ENCODE measurements at regions not wholly inside any gene's neighbourhood (a gene's known extent, or its start where the extent isn't known, plus 50 kb on each side); places are given as distances from the start of the nearest gene placed in this dataset.

DNA sequence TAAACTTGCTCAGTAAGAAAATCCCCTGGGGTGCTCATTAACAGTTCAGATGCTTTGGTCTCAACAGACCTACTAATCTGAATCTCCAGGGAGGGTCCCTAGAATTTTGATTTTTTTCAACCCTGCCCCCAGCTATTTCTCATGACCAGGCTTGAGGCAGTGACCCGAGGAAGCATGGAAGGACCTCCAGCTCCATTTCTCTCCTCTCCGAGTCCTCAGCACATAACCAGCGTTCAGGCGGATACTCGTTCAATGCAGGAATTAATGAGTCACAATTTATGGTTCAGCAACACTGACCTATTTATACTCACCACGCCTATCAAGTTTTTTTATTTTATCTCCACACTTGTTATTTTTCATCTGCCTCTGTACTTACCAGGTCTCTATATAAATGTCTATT lies 369.2 kb upstream of the CDH4 start:
- DNase-seq: no peak

DNA sequence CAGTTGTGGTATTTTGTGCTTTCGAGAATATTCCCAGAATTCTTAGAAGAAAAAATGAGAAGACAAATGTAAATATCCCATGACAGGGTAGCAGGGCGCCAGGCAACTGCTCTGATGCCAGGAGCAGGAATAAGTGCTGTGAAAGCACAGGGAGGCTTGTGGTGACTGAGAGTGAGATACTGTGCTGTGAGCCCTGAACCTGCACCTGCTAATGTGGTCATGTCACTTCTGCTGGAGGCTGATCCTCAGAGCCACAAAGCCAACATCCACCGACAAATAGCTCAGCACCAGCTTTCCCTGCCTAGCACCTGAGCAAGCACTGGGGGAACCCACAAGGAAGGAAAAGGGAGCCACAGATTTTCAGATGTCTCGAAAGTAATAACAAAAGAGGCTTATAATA lies 368.6 kb upstream of the CDH4 start:
- DNase-seq: no peak

DNA sequence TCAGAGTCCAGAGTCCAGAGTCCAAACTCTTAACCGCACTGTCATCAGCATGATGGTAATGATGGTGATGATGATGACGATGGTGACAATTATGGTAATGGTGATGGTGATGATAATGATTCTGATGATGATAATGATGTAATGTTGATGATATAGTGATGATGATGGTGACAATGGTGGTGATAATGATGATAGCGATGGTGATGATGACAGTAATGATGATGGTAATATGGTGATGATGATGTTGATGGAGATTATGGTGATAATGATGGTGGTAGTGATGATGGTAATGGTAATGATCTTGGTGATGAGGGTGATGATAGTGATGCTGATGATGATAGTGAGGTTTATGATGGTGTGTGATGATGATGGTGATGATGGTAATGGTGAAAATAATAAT lies 367.8 kb upstream of the CDH4 start:
- DNase-seq: no peak

DNA sequence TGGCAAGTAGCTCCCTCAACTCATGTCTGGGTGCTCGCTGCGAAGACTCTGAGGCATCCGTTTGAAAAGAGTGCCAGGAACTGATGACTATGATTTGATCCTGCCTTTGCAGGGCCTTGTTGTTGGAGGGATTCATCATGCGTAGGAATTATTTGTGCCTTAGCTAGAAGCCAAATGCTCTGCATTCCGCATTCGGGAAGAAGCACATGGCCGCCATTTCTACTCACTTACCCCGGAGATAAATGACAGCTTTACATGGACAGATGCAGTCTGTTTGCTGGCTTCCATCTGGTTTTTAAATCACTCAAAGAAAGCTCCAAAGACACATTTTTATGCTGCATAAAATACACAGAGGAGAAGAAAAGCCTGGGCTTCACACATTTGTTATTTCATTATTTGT lies 363.3 kb upstream of the CDH4 start:
- no peak for DNase-seq

DNA sequence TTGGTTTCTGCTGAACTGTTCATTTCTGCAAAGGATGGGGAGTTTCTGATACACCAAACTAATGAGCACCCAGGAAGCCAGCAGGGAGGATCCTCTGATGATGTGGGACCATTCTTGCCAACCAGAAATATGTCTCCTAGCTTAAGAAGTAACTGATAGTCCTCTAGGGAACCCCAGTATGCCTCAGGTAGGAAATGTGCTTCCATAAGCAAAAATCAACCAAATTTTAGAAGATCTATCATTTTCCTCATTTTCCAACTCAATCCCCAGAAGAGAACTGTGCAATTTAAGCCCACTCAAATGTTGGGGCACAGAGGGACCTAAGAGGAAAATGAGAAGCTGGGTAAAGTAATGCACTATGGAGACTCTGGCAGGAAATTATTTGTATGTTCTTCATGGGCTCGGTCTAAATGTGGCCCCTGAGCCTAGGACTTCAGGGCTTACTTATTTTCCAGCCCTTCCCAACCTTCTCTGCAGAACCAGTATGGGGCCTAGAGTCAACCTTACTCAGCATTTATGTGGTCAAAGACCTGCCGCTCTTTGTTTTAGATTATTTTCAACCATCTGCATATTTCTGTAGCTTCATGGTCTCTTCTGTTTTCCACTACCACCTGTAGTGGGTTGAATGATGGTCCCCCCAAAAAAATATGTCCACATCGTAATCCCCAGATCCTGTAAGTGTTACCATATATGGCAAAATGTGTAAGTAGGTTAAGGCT lies 359.8 kb upstream of the CDH4 start:
- DNase-seq: no peak

GRCh38 chr20:60894091-60894490 lies 358.0 kb upstream of the CDH4 start:
- DNase-seq: no peak

- no peak for DNase-seq
Observed at GRCh38 chr20:60895363-60896079, 356.5 kb upstream of the CDH4 start.

DNA sequence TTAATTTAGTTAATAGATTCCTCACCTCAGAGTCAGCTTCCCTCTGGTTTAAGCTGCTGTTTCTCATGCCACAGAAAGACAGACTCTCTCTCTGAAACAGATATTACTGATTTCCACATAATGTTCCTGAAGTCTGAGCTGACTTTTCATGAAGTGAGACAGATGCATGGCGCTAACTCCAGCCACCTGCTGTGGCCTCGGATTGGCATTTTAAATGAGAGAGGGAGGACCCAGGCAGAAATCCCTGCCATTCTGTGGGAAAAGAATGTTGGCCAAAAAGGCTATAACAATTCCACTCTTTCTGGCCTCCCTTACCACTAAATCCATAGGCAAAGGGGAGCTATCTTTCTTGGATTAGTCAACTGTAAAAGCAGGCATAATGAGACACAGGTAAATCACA lies 354.1 kb upstream of the CDH4 start:
- DNase-seq: no peak

DNA sequence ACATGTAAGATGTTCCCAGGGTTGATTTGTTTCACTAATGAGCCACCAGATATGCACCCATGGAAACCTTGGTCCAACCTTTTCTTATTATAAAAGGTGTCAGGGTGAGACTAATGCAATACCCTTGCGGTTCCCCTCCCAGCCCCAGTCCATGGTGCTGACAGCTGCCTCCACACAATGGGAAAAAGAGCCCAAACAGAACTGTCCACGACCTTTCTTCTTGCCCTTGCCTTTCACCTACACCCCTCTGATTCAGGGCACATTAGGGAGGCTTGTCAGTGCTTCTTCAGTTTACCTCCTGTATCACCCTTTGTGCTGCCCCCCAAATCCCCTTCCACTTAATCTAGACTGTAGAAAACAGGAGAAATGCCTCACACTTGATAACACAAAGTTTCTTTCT lies 352.7 kb upstream of the CDH4 start:
- no peak for DNase-seq

- DNase-seq: no peak
Observed at GRCh38 chr20:60900618-60901017, 351.4 kb upstream of the CDH4 start.

- DNase-seq: no peak
Observed at GRCh38 chr20:60901831-60902230, 350.2 kb upstream of the CDH4 start.

- no peak for DNase-seq
Observed at GRCh38 chr20:60903325-60903971, 348.6 kb upstream of the CDH4 start.

- DNase-seq: no peak
Observed at GRCh38 chr20:60904730-60905129, 347.3 kb upstream of the CDH4 start.

GRCh38 chr20:60905919-60906318 lies 346.1 kb upstream of the CDH4 start:
- no peak for DNase-seq

- DNase-seq: no peak
Observed at GRCh38 chr20:60906555-60906954, 345.5 kb upstream of the CDH4 start.

DNA sequence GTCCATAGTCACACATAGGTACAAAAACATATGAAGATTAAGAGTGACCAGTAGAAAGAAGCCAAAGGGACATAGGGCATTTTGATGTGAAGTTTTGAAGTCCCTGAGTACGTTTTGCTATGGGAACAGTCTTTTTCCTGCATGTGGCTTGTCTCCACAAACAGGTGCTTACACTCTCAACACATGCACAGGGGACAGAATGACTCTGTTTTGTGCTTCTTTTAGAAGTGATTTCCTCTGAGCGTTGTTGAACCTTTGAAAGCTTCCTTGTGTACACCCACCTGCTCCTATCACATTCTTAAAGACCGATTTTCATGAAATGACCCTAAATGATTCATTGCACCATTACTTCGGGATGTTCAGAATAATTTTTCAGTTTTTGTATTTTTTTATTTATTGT lies 338.8 kb upstream of the CDH4 start:
- no peak for DNase-seq

DNA sequence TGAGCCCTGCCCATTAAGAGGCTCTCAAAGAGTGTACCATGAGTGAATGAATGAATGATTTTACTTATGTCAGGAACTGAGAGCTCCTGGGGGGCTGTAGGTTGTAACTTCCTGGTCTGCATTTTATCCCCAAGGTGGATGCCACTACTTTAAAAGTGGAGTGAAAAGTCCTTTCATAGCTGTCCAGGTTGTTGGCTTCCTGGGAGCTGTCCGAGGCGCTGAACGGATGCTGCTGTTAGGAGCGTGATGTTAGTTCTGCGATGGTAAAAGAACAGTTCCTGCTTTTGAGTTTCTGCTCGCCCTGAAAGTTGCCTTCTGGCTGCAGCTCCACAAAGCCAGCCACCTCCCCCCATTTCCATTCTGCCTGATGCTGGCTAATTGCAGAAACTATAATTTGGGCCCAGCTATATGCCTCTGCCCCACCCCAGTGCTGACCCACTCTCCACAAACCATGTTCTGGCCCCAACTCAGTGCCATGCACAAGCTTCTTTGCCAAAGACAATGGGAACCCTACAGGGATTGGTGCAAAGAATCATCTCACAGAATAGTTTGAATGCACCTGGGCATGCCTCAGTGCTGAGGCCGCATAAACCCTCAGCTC lies 330.9 kb upstream of the CDH4 start:
- DNase-seq: peak; percentile 38

- no peak for DNase-seq
Observed at GRCh38 chr20:60926831-60927230, 325.2 kb upstream of the CDH4 start.

GRCh38 chr20:60928341-60928740 lies 323.7 kb upstream of the CDH4 start:
- DNase-seq: no peak

DNA sequence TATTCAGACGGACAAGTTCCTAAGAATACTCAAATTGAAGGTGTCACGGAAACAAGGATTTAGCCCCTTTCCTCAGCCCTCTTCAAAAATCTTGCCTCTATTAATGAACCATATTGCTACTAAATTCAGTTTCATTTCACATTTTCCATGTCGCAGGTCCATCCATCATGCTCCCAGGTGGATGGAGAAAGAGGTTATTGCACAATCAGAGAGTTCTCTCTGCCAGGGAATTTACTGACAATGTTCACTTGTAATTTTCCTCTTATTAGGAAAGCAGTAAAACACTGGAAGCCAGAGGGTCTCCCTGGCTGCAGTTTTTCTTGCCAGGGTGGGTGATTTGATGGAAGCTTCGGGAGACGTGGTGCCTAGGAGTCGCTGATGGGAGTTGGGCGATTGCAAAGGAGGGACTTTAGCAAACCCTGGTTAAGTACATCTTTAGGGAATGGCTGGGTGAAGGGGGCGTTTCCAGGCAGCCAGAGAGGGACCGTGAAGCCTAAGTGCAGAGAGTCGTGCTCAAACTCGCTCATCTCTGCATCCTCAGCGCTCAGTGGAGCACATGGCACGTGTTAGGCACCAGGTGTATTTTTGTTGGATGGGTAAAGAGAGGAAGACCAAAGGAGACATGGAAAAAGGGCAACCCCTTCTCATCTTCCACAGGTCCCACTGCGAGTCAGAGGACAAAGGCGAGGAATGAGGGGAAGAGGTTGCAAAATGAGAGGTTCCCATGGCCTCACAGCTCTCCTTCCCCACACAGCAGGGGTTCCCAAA lies 321.9 kb upstream of the CDH4 start:
- DNase-seq: no peak

GRCh38 chr20:60931696-60932095 lies 320.4 kb upstream of the CDH4 start:
- DNase-seq: no peak

DNA sequence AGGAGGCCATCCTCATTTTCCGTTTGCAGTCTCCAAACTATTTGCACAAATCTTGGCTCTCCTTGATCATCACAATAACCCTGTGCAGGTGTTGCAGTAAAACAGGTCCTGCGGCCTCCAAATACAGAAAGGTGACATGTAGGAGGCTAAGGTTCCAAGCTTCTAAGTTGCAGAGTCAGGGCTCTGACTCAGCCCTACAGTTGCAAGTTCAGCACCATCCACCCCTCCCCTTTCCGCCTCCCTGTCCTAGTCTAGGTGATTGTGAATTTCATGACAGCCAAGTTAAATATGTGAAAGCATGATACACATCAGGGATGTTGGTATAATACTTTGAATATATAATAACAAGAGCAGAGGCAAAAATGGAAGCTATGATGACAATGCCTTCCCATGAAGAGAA lies 317.3 kb upstream of the CDH4 start:
- no peak for DNase-seq

DNA sequence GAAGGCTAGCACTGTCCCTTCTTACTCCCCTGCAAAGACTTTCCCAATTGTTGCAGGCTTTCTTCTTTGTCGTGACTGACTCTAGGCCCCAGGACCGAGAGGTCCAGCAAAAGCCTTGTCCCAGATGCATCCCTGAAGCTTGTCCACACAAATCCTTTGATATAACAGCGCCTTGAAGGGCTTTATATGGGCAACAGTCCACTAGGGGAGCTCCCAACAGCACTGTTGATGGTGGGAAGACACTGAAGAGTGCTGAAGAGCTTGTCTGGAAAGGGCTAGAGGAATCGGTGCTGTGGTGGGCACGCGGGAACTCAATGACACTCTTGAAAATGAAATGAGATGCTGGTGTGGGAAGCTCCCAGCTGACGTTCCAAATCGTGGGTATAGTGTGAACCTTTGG lies 316.1 kb upstream of the CDH4 start:
- no peak for DNase-seq

Measured in right hindlimb (tissue), 1 donor.